HG03066 (cell line): ENCODE measurements at regions not wholly inside any gene's neighbourhood (a gene's known extent, or its start where the extent isn't known, plus 50 kb on each side); places are given as distances from the start of the nearest gene placed in this dataset.

Experiments used
- ATAC-seq: cut with Tn5 transposase; IDR thresholded peaks from one replicate; pipeline ENCODE4 v1.9.1; 2021; ENCODE audit warnings: low read depth; ENCODE audit not compliant: unreplicated experiment

DNA sequence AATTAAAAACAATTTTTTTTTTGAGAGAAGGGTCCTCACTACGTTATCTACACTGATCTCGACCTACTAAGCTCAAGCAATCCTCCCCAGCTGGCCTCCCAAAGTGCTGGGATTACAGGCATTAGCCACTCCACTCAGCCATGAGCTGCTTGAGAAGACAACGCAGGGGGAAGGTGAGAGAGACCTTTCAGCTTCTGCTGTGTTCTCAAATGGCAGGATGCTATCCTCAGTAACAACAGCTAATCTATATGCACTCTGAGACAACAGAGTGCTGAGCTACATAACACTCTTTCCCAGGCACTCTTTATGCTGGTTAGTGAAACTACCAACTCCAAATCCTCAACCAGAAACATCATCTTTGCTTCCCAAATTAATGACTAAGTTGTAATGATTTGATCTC is 526.1 kb downstream of the CCER1 start:
- ATAC-seq: no peak

DNA sequence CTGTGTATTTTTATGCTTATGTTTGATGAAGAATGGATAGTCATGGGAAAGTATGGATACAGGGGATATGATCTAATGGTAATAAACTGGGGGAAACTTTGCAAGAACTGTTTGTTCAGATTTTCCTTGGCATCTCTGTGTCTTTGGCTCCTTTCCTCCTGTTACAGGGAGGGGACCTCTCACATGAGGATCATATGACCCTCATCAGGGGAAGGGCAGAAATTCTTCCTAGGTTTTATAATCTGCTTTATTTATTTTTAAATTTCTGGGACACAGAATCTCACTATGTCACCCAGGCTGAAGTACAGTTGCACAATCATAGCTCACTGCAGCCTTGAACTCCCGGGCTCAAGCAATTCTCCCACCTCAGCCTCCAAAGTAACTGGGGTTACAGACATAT is 526.5 kb downstream of the CCER1 start:
- no peak for ATAC-seq

DNA sequence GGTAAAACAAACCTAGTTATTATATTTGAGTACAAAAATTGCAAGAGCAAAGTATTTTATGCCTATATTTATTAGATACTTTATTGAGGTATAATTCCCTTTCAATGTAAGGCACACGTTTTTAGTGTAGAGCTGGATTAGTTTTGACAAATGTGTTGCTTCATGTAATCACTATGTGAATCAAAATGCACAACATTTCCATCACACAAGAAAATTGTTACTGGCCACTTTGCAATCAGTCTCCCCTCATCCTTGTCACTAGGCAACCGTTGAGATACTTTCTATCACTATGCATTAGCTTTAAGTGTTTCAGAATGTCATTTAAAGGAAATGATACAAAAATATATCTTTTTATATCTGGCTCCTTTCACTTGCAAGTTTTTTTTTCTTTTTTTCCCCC is 531.0 kb downstream of the CCER1 start:
- no peak for ATAC-seq

DNA sequence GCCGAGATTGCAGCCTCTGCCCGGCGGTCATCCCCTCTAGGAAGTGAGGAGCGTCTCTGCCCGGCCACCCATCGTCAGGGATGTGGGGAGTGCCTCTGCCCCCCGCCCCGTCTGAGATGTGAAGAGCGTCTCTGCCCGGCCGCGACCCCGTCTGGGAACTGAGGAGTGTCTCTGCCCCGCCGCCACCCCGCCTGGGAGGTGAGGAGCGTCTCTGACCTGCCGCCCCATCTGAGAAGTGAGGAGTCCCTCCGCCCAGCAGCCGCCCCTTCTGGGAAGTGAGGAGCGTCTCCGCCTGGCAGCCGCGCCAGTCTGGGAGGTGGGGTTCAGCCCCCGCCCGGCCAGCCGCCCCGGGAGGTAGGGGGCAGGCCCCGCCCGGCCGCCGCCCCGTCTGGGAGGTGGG is 544.0 kb downstream of the CCER1 start:
- no peak for ATAC-seq

DNA sequence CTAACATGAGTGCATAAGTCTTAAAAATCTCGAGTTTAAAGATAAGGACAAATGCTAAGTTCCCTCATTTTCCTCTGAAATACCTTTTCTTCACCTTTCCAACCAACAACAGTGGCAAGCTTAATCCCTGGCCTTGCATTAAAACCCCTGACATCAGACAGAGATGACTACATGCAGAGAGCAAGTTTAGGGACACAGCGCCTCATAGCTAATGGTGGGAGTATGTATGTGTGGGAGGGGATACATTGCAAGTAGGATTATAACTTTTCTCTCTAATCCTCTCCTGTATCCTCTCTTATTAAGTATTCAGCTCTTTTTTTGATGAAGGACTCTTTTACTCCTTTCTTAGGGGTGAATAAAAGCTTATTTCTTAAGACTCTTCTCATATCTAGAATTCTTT is 547.1 kb downstream of the CCER1 start:
- ATAC-seq: no peak

DNA sequence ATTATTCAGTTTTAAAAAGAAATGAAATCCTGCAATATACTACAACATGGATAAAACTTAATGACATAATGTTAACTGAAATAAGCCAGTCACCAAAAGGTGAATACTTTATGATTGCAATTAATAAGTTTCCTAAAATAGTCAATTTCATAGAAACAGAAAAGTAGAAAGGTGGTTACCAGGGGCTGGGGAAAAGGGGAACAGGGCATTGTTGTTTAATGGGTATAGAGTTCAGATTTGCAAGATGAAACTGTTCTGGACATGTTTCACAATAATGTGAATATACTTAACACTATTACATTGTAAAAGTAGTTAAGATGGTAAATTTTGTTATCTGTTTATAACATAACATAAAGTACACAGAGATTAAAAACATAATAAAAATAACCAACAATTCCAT is 550.9 kb downstream of the CCER1 start:
- ATAC-seq: no peak

DNA sequence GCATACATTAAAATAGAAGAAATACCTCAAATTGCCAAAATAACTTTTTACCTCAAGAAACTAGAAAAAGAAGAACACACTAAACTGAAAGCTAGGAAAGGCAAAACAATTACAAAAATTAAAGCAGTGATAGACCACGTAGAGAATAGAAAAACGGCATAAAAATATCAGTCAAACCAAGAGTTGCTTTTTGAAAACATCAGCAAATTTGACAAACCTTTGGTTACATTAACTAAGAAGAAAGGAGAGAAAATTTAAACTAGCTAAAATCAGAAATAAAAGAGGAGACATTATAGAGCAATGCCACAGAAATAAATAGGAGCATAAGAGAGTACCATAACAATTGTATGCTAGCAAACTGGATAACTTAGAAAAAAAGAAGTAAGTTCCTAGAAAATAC is 553.8 kb downstream of the CCER1 start:
- ATAC-seq: no peak

DNA sequence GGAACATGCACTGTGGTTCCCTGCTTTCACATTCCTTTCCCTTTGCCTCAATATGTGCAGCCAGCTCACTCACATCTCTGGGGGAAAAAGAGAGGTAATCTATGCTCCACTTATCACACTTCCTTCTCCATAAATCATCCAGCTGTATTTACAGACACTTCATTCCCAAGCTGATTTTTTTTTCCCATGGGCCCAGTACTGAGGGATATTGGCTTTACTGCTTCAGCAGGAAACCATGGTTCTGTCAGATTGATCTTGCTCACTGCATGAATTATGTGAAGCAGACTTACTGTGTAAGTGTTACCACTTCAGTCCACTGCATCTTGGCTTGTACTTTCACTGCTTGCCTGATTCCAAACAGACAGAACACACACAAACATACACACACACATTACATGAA is 555.6 kb downstream of the CCER1 start:
- no peak for ATAC-seq

DNA sequence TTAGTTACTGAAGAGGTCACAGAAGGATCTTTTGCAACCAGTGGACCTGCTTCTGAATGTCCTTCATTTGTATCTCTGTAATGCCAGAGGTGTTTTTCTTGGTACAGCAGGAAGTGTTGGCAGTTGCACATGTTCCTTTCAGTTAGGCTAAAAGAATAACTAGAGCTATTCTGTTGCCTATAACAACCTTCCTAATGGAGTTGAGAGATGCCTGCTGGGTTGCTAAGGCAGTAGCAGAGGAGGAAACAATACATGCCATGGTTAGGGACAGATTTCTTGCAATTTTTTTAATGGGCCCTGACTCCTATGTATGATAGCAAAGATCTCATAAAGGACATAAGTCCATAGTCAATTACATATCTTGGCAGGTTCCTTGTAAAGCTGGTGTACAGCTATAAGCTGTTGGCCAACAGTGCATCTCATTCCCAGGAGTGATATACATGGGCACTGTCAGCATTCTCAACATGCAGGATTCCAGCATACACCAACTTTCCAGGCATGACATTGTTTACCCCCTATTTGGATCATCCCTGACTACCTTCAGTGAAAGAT is 556.6 kb downstream of the CCER1 start:
- no peak for ATAC-seq

DNA sequence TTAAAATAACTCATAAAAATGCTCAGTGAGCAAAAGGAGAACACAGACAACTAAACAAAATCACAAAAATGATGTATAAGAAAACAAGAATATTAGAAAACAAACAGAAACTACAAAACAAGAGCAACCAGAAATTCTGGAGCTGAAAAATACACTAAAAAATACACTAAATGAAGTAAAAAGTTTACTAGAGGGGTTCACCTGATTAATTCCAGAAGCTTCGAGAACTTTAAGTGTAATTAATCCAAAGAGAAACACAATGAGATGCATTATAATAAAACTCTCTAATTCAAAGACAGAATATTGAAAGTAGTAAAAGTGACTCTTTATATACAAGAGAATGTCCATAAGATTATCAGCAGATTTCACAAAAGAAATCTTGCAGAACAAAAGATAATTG is 558.4 kb downstream of the CCER1 start:
- no peak for ATAC-seq

DNA sequence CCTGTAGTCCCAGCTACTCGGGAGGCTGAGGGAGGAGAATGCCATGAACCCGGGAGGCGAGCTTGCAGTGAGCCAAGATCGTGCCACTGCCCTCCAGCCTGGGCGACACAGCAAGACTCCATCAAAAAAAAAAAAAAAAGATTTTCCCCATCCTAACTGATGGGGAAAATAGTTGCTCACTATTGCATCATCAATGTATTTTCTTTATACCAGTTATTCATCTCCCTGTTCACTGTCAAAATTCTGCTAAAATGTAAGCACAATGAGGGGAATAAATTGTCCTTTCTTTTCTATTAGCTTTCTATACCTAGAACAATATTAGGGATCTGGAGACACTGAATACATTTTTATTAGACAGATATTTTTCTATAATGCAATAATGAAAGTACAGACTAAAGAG is 561.3 kb downstream of the CCER1 start:
- no peak for ATAC-seq

DNA sequence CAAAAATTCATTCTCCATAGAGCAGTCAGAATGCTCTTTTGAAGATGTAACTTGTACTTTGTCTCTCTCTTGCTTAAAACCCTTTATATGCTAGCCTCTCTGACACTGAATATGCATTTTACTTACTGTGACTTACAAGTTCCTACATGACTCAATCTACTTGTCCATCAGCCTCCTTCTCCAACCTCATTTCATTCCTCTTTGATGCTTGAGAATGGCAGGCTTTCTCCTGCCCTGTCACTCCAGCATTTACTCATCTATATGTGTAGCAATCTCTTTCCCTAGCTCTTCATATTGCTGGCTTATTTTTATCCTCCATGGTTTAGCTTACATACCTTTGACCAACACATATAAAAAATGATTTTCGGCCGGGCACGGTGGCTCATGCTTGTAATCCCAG is 561.9 kb downstream of the CCER1 start:
- ATAC-seq: no peak

DNA sequence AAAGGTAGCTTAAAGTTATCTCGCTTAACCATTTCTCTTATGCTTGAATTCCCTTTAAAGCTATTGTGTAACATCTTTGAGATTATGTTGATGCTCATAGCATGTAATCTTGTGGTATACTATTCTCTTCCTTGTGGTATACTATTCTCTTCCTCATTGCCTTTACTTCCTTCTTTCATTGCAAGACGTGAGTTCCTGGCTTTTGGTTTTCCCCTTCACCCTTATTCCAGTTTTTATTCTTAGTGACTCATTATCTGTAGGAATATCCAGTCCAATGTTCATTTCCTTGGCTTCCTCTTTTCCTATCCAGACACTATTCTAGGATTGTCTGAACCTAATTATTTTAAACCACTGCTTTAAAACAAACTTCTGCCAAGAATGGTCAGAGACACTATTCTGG is 564.0 kb downstream of the CCER1 start:
- ATAC-seq: no peak

DNA sequence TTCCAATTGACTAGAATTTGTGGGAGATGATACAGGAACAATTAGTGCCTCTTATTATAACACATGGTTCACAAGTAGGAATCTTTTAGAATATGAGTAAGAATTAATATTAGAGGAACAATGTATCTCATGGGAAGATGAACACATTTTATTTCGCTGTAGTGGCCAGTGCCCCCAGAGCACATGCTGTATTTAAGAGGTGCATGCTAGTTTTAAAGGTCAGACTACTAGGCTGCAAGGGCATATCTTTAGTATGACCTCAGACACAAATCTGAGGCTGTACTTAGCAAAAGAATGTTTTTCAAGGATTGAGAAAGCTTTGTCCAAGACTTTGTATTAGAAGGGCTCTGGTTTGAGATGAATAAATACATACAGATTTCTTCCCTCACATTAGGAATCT is 586.9 kb downstream of the CCER1 start:
- ATAC-seq: no peak

DNA sequence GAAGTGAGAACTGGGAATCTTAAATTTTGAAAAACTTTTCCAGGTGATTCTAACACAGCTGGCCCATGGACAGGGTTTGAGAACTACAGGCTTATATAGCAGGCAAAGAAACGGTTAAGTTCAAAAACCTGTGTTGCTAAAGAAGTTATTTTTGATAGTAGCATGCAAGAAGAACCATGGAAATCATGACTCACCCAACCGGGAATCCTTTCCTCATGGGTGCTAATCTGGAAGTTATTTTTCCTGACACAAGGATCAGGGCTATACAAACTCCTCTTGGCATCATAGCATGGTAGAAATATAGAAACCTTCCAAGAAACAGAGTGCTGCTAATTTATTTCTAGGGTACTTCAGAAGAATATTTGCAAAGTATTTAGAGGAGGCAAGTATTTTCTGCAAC is 588.7 kb downstream of the CCER1 start:
- no peak for ATAC-seq

DNA sequence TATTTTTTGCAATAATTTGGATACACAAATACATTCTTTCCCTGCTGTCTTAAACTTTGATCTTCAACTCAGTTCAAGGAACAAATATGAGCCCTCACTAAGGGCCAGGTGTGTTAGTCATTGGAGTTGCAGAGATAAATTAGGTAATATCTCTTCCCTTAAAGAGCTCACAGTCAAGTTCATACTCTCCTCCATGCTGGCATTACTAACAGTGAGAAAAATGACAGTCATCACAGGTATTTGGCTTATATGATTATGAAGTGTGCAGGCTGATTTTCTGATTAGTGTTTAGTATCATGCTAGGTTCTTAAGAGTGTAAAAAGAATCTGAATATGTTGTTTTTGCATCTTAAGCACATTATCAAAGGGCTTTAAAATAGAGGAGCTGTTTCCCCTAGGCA is 594.7 kb downstream of the CCER1 start:
- no peak for ATAC-seq

DNA sequence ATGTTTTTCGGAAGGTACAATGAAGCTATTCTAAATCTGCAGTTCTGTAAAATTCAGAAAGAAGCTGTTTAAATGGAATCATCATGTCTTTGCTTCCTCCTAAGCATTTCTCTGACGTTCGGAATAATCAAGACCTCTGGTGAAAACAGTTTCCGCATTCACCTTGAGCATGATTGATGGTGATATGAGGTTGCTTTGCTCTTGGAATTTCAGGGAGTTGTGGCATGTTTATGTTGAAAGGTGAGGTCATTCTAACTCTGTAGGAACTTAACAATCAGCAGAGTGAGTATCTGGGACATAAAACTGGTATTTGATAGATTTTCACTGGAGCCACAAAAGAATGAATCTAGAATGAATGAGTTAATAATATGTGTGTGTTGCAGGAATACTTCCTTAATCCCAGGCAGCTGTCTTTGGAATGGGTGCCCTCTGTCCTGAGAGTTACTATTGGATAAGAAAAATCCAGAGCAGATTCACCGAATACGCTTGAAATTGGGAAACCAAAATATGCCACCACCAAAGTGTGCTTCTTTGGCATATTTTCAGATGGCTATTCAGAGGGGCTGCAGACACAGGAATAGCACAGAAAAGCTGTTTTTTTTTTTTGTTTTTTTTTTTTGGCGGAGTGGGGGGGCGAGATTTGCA is 599.1 kb downstream of the CCER1 start:
- ATAC-seq: no peak

DNA sequence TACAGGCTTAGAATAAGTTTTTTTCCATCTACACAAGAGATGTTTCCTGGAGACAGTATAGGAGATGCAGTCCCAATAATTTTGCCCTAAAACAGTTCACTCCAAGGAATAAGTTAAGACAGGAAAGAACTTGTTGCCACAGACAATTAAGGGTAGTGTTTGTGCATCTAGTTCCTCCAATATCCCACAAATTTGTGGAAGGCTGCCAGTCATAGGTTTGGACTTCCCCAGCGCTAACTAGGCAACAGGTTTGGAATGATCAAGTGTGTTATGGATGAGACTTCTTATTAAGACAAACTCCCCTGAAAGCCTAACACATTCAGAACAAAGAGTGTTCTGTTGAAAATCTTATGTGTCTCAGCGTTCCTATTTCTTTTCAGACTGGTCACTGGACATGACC is 611.0 kb downstream of the CCER1 start:
- no peak for ATAC-seq

DNA sequence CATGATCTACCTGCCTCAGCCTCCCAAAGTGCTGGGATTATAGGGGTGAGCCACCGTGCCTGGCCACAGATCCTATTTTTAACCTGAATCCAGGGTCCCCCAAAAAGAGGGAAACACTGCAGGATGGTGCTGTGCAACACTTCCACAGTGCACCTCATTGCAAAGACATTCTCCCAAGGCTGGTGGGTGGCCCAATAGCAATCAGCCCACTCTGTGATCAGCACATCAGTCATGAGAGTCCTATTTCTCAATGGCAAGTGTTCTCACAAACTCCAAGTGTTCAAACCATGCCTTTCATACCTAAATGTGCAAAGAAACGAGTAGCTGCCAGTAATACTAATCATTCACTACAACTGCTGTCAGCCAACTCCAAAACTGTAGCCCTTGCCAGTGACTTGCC is 612.9 kb downstream of the CCER1 start:
- no peak for ATAC-seq

DNA sequence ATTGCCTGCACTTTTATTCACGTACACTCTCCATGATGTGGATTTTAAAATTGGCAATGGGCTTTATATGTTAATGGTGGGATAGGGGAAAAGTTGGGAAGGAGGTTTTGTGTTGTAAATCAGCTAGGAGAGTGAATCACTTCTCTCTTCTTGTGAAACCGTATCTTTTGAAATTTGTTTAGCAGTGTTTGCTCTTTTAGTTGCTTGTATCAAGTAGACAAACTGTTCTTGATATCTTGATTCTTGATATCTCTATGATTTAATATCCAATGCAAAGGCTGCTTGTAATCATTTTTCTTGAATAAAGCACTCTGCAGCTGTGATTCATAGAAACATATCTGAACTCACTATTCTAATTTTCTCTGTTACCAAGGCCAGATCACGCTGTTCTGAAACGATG is 615.1 kb downstream of the CCER1 start:
- ATAC-seq: no peak

DNA sequence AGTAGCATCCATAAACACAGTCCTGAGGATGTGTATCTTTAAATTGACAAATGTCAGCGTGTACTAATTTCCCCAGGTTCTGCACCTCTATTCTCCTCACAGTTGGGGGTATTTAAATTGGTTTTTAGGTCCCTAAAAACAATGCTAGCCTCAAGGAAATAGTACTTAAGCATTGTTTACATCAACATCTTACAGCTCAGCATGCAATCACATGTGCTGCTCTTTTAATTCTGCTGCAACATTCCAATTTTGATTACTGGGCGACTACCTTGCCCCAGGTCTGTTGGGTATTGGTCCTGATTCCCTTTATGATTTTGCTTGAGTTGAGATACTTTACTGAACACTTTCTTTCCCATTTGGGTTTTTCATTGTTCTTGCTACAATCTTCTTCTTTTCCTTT is 616.6 kb downstream of the CCER1 start:
- no peak for ATAC-seq

DNA sequence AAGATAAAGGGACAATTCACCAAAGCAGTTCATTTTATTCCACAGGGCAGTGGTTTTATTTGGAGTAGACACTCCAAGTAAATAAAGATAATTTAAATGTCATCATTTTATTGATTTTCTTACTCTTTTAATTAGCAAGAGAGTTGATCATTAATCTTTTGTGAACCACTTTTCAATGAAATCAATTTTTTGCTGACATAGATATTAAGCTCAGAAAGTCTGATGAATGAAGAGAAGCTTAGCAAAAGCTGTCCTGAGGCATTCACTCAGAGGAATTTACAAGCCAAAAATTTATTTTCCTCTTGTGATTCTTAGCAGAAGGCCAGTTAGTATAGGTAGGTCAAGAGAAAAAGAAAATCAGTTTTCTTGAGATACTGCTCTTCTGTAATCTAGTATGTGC is 618.0 kb downstream of the CCER1 start:
- no peak for ATAC-seq

DNA sequence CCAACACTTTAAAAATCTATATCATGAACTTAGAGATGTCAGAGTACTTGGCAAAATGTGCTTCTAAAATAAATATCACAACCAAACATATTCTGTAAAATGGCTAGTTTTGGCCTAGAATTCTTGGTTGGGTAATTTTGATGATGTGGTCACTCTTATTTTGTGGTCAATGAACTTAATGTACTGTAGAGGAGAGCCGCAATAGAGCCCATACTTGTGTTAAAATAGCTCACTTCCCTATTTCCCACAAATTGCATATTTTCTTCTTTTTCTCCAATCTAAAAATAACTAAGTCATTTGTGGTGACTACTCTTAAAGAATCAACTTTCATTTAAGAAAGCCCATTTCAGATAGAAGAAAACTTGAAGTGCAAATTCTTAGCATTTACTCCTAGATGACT is 619.4 kb downstream of the CCER1 start:
- ATAC-seq: no peak
